ENCODE measurements at regions not wholly inside any gene's neighbourhood (a gene's known extent, or its start where the extent isn't known, plus 50 kb on each side); places are given as distances from the start of the nearest gene placed in this dataset.

GRCh38 chr6:56353860-56354259 is 106.5 kb upstream of the COL21A1 start:
- TF ChIP-seq CTCF (IDR thresholded peaks at IDR 0.05): no peak
- TF ChIP-seq POLR2A (IDR thresholded peaks at IDR 0.05): no peak

Measured in right lobe of liver (tissue), 4 donors.